ENCODE measurements at regions not wholly inside any gene's neighbourhood (a gene's known extent, or its start where the extent isn't known, plus 50 kb on each side); places are given as distances from the start of the nearest gene placed in this dataset.

- no peaks in the 10 kb centered on the region; a peak in 1 of 3 replicates for H3K36me3 ChIP-seq (ENCODE audit: control insufficient read depth in 2 of 2, insufficient read depth in 1 of 2, low read length in 2 of 2)
- ChIA-PET CTCF (no interaction called here), POLR2A (no interaction called here)
- H3K4me3 ChIP-seq (ENCODE audit: low read depth, low read length), result no peak overlapping the region
- H3K4me1 ChIP-seq (ENCODE audit: control insufficient read depth, insufficient read depth, low read length), result no peaks in the 10 kb centered on the region
- TF ChIP-seq EGR2 (tag by site-specific recombination; IDR thresholded peaks at IDR 0.05; ENCODE audit: low read depth), result 0 out of 2 replicates have a peak, but pooled peaks have one; percentile 2
- TF ChIP-seq ZFP69B (tag by site-specific recombination; IDR thresholded peaks at IDR 0.05), result no peak
- no peak for TF ChIP-seq ZNF521 (tag by site-specific recombination; IDR thresholded peaks at IDR 0.05)
- TF ChIP-seq, protein P1, sequence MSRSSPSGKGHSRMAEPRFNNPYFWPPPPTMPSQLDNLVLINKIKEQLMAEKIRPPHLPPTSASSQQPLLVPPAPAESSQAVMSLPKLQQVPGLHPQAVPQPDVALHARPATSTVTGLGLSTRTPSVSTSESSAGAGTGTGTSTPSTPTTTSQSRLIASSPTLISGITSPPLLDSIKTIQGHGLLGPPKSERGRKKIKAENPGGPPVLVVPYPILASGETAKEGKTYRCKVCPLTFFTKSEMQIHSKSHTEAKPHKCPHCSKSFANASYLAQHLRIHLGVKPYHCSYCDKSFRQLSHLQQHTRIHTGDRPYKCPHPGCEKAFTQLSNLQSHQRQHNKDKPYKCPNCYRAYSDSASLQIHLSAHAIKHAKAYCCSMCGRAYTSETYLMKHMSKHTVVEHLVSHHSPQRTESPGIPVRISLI (tag by site-specific recombination; IDR thresholded peaks at IDR 0.05), result no peak
- no peak for TF ChIP-seq ZNF416 (tag by site-specific recombination; IDR thresholded peaks at IDR 0.05)
- TF ChIP-seq ZNF302 (tag by site-specific recombination; IDR thresholded peaks at IDR 0.05; ENCODE audit: low read depth), result no peak
- no peak for TF ChIP-seq ZNF366 (tag by site-specific recombination; conservative IDR thresholded peaks at IDR 0.05)
- no peak overlapping the region for H3K27ac ChIP-seq (ENCODE audit: extremely low read depth, low read depth, low read length)
- H3K9me3 ChIP-seq (ENCODE audit: control insufficient read depth, insufficient read depth, low read depth, low read length), result no peaks in the 10 kb centered on the region
These were observed 199.5 kb upstream of the ZNF536 start for GRCh38 chr19:30172613-30173242.

DNA sequence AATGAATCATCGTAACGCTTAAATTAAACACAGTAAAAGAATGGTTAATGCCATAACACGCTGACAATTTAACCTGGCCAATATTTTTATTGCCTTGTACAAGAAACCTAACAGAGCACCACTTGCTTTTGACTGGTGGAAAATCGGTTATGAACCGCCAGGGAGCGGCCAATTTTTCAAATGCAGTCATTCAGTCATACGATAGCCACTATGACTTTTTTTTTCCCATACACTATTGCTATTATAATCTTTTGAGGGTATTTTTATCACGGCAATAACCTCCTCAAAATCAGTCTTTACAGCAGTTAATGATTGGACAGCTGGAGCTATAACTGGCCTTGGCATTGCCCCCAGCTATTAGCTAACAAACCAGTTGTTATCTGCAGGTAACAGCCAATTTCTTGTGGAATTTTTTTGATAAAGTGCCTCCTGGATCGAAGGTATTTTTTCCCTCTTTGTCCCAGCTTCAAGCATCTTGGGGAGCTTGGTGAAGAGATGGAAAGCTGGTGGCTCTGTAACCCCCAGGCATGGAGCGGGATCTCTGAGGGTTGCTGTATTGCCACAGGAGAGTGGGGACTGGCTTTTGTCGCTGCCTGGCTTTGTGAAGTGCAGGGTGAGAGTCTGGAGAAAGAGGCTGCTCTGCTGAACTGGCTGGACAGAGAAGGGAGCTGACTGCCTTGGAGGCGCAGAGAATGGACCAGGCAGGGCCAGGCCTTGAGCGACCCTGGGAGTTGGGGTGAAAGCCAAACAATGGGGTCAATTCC, 198.4 kb upstream of the ZNF536 start:
- TF ChIP-seq ZNF561 (tag by site-specific recombination; IDR thresholded peaks at IDR 0.05; ENCODE audit: borderline replicate concordance) (no peak), ZNF184 (tag by site-specific recombination; IDR thresholded peaks at IDR 0.05) (no peak), ZNF157 (tag by site-specific recombination; IDR thresholded peaks at IDR 0.05) (no peak), ZNF416 (tag by site-specific recombination; IDR thresholded peaks at IDR 0.05) (no peak), ZXDB (tag by site-specific recombination; IDR thresholded peaks at IDR 0.05) (no peak)
- TF ChIP-seq, protein P2, sequence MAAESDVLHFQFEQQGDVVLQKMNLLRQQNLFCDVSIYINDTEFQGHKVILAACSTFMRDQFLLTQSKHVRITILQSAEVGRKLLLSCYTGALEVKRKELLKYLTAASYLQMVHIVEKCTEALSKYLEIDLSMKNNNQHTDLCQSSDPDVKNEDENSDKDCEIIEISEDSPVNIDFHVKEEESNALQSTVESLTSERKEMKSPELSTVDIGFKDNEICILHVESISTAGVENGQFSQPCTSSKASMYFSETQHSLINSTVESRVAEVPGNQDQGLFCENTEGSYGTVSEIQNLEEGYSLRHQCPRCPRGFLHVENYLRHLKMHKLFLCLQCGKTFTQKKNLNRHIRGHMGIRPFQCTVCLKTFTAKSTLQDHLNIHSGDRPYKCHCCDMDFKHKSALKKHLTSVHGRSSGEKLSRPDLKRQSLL (tag by site-specific recombination; IDR thresholded peaks at IDR 0.05), result no peak
- Histone ChIP-seq H3K9me3 (ENCODE audit: control insufficient read depth, insufficient read depth, low read depth, low read length) (no peaks in the 10 kb centered on the region), H3K4me1 (ENCODE audit: control insufficient read depth, insufficient read depth, low read length) (no peaks in the 10 kb centered on the region), H3K27ac (ENCODE audit: extremely low read depth, low read depth, low read length) (no peak overlapping the region), H3K4me3 (ENCODE audit: low read depth, low read length) (no peak overlapping the region), H3K36me3 (ENCODE audit: control insufficient read depth in 2 of 2, insufficient read depth in 1 of 2, low read length in 2 of 2) (no peaks in the 10 kb centered on the region; a peak in 1 of 3 replicates)
- POLR2A ChIA-PET, result interaction anchor here (0.5 kb wide), 1 partner anchor 266 kb away, joined by 5 read pairs; no protein-coding TSS in a partner anchor
- CTCF ChIA-PET, result interaction anchor here (0.6 kb wide), 2 partner anchors 14 to 171 kb away, joined by 3 read pairs; no protein-coding TSS in a partner anchor

GRCh38 chr19:30174357-30174645, 197.9 kb upstream of the ZNF536 start:
- Histone ChIP-seq H3K9me3 (ENCODE audit: control insufficient read depth, insufficient read depth, low read depth, low read length) (no peaks in the 10 kb centered on the region), H3K4me3 (ENCODE audit: low read depth, low read length) (no peak overlapping the region), H3K27ac (ENCODE audit: extremely low read depth, low read depth, low read length) (no peak overlapping the region), H3K36me3 (ENCODE audit: control insufficient read depth in 2 of 2, insufficient read depth in 1 of 2, low read length in 2 of 2) (no peaks in the 10 kb centered on the region; a peak in 1 of 3 replicates), H3K4me1 (ENCODE audit: control insufficient read depth, insufficient read depth, low read length) (no peaks in the 10 kb centered on the region)
- ChIA-PET CTCF (interaction anchor here (0.6 kb wide), 2 partner anchors 14 to 172 kb away, joined by 3 read pairs; no protein-coding TSS in a partner anchor), POLR2A (interaction anchor here (0.5 kb wide), 1 partner anchor 266 kb away, joined by 5 read pairs; no protein-coding TSS in a partner anchor)
- TF ChIP-seq SETDB1 (IDR thresholded peaks at IDR 0.05; ENCODE audit: insufficient read length, low read length), result no peak
- TF ChIP-seq ZNF155 (tag by site-specific recombination; IDR thresholded peaks at IDR 0.05), result no peak

DNA sequence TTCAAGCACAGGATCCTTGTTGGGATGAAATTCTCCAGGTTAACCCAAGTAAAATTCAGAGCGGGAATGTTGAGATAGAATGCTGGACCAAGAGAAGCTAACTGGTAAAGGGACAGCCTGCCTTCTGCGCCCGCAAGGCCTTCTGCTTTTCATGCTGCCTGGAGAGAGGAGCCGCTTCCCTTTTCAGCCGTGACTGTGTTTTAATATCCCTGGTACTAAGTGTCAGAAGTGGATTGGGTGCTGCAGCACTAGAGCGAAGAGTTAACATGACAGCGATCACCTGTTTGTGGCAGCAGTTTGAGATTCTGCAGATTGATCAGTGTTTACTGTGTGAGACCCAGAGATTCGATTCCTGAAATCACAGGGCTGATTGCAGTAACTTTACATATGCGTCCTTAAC, 197.4 kb upstream of the ZNF536 start:
- H3K9me3 ChIP-seq (ENCODE audit: control insufficient read depth, insufficient read depth, low read depth, low read length), result no peaks in the 10 kb centered on the region
- no peak overlapping the region for H3K4me3 ChIP-seq (ENCODE audit: low read depth, low read length)
- POLR2A ChIA-PET, result no interaction called here
- H3K27ac ChIP-seq (ENCODE audit: extremely low read depth, low read depth, low read length), result no peak overlapping the region
- TF ChIP-seq ZNF121 (tag by site-specific recombination; IDR thresholded peaks at IDR 0.05), result no peak
- no peak for TF ChIP-seq ZSCAN16 (tag by site-specific recombination; IDR thresholded peaks at IDR 0.05)
- TF ChIP-seq, protein P3, sequence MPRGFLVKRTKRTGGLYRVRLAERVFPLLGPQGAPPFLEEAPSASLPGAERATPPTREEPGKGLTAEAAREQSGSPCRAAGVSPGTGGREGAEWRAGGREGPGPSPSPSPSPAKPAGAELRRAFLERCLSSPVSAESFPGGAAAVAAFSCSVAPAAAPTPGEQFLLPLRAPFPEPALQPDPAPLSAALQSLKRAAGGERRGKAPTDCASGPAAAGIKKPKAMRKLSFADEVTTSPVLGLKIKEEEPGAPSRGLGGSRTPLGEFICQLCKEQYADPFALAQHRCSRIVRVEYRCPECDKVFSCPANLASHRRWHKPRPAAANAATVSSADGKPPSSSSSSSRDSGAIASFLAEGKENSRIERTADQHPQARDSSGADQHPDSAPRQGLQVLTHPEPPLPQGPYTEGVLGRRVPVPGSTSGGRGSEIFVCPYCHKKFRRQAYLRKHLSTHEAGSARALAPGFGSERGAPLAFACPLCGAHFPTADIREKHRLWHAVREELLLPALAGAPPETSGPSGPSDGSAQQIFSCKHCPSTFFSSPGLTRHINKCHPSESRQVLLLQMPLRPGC (tag by site-specific recombination; IDR thresholded peaks at IDR 0.05), result no peak
- CTCF ChIA-PET, result interaction anchor here (0.6 kb wide), 2 partner anchors 13 to 172 kb away, joined by 3 read pairs; no protein-coding TSS in a partner anchor
- no peaks in the 10 kb centered on the region; a peak in 1 of 3 replicates for H3K36me3 ChIP-seq (ENCODE audit: control insufficient read depth in 2 of 2, insufficient read depth in 1 of 2, low read length in 2 of 2)
- H3K4me1 ChIP-seq (ENCODE audit: control insufficient read depth, insufficient read depth, low read length), result no peaks in the 10 kb centered on the region
